ENCODE measurements at regions not wholly inside any gene's neighbourhood (a gene's known extent, or its start where the extent isn't known, plus 50 kb on each side); places are given as distances from the start of the nearest gene placed in this dataset.

- POLR2A ChIA-PET, result no interaction called here
- Histone ChIP-seq H3K4me1 (ENCODE audit: control insufficient read depth in 1 of 2, insufficient read depth in 2 of 2, low read depth in 1 of 2, low read length in 1 of 2) (peaks cover 0 to 13% of the 10 kb centered on the region in 2 experiments; a peak in 2 of 4 replicates), H3K79me2 (ENCODE audit: insufficient read depth) (no peaks in the 10 kb centered on the region), H4K20me1 (ENCODE audit: insufficient read depth) (no peaks in the 10 kb centered on the region), H3K9me3 (no peaks in the 10 kb centered on the region), H3K36me3 (replicated peaks in 1 of 2; ENCODE audit: control insufficient read depth in 1 of 2, insufficient read depth in 2 of 2, low read length in 1 of 2) (no peaks in the 10 kb centered on the region), H2AFZ (ENCODE audit: low read depth) (0 out of 2 replicates have a peak overlapping the region, but pooled peaks have one; percentile 14), H3K27ac (ENCODE audit: low read depth in 2 of 2, low read length in 1 of 2) (no peak overlapping the region), H3F3A (replicated peaks; ENCODE audit: insufficient read depth) (no peaks in the 10 kb centered on the region), H3K4me3 (ENCODE audit: low read depth in 2 of 2, low read length in 1 of 2) (no peak overlapping the region), H3K9ac (no peak overlapping the region), H3K27me3 (ENCODE audit: insufficient read depth) (no peaks in the 10 kb centered on the region), H3K9me2 (no peaks in the 10 kb centered on the region), H3K4me2 (no peak overlapping the region)
- CTCF ChIA-PET, result interaction anchor here (0.6 to 1.5 kb wide), 62 partner anchors 8 to 1233 kb away, joined by 3 to 22 read pairs (median 3); no protein-coding TSS in a partner anchor
- WGBS (ENCODE audit: low lambda C conversion rate), result 49% methylated on average over 12 of the region's 12 CpGs
- DNase-seq, result peak; percentile 48
- TF ChIP-seq RCOR1 (IDR thresholded peaks at IDR 0.05; ENCODE audit: low read length) (peak; percentile 38; the same call in 1 of the 2 replicates), MXI1 (IDR thresholded peaks at IDR 0.05; ENCODE audit: low read depth, low read length) (no peak; the same call in 1 of the 2 replicates), JUND (IDR thresholded peaks at IDR 0.05) (no peak), SMC3 (IDR thresholded peaks at IDR 0.05; ENCODE audit: low read depth, low read length) (peak; percentile 77), CHD2 (IDR thresholded peaks at IDR 0.05; ENCODE audit: low read length, partially characterized antibody) (no peak), FOSL2 (IDR thresholded peaks at IDR 0.05; ENCODE audit: borderline replicate concordance, low read depth) (no peak), ELF1 (IDR thresholded peaks at IDR 0.05) (no peak), RFX5 (IDR thresholded peaks at IDR 0.05; ENCODE audit: low read length) (no peak), ZBTB33 (IDR thresholded peaks at IDR 0.05; ENCODE audit: borderline replicate concordance, low read depth) (no peak), USF2 (IDR thresholded peaks at IDR 0.05; ENCODE audit: borderline replicate concordance, low read depth, low read length) (no peak), GATA2 (CRISPR knock-in tag; IDR thresholded peaks at IDR 0.05) (no peak), EZH2phosphoT487 (IDR thresholded peaks at IDR 0.05; ENCODE audit: borderline replicate concordance, low read depth) (no peak), POLR2AphosphoS5 (IDR thresholded peaks at IDR 0.05; ENCODE audit: low read depth, low read length) (no peak), EP300 (IDR thresholded peaks at IDR 0.05; ENCODE audit: borderline replicate concordance in 1 of 2, low read depth in 1 of 2, low read length in 1 of 2) (no peak), FOXJ3 (CRISPR knock-in tag; IDR thresholded peaks at IDR 0.05) (no peak), TEAD4 (IDR thresholded peaks at IDR 0.05; ENCODE audit: borderline replicate concordance, insufficient read depth) (no peak), MAX (IDR thresholded peaks at IDR 0.05; ENCODE audit: low read depth) (no peak), RXRA (IDR thresholded peaks at IDR 0.05; ENCODE audit: borderline replicate concordance, low read depth) (no peak), MEF2A (IDR thresholded peaks at IDR 0.05; ENCODE audit: borderline replicate concordance, low read depth) (no peak), RAD21 (IDR thresholded peaks at IDR 0.05; ENCODE audit: low read length) (peak; percentile 93), REST (IDR thresholded peaks at IDR 0.05; ENCODE audit: low read depth, low read length) (no peak), CTCF (IDR thresholded peaks at IDR 0.05) (peak; percentile 91), TCF12 (IDR thresholded peaks at IDR 0.05) (no peak)
- TF ChIP-seq, protein P1, sequence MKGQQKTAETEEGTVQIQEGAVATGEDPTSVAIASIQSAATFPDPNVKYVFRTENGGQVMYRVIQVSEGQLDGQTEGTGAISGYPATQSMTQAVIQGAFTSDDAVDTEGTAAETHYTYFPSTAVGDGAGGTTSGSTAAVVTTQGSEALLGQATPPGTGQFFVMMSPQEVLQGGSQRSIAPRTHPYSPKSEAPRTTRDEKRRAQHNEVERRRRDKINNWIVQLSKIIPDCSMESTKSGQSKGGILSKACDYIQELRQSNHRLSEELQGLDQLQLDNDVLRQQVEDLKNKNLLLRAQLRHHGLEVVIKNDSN (IDR thresholded peaks at IDR 0.05; ENCODE audit: borderline replicate concordance, low read depth), result no peak
These were observed 212.1 kb upstream of the NCKAP5 start for GRCh38 chr2:133780099-133780996.
